KMS-11 (cell line): ENCODE measurements at regions not wholly inside any gene's neighbourhood (a gene's known extent, or its start where the extent isn't known, plus 50 kb on each side); places are given as distances from the start of the nearest gene placed in this dataset.

Source experiments
- H2AFZ ChIP-seq: fragments of 200-600 bp; sonication (generic); 2 replicates; pipeline ENCODE4 v1.6.1; 2016; ENCODE audit warnings: antibody characterized with exemption, mixed run types, low read depth
- H3K27ac ChIP-seq: fragments of 200-600 bp; sonication (generic); 2 replicates; pipeline ENCODE4 v1.6.1; 2016; ENCODE audit warnings: mild to moderate bottlenecking, mixed run types
- H3K27me3 ChIP-seq: fragments of 200-600 bp; sonication (generic); 2 replicates; pipeline ENCODE4 v1.6.1; 2017; ENCODE audit warnings: mild to moderate bottlenecking, low read depth, mixed run types, moderate library complexity; ENCODE audit not compliant: insufficient read depth
- H3K36me3 ChIP-seq: fragments of 200-600 bp; sonication (generic); 2 replicates; pipeline ENCODE4 v1.6.1; 2017; ENCODE audit warnings: mild to moderate bottlenecking, mixed run types; ENCODE audit not compliant: insufficient read depth
- H3K4me1 ChIP-seq: fragments of 200-600 bp; sonication (generic); 2 replicates; pipeline ENCODE4 v1.6.1; 2016; ENCODE audit warnings: mild to moderate bottlenecking, low read depth, mixed run types; ENCODE audit not compliant: poor library complexity, severe bottlenecking
- H3K4me2 ChIP-seq: fragments of 200-600 bp; sonication (generic); 2 replicates; pipeline ENCODE4 v1.7.0; 2016; ENCODE audit warnings: mild to moderate bottlenecking, mixed run types
- H3K4me3 ChIP-seq: fragments of 200-600 bp; sonication (generic); IDR thresholded peaks from 2 replicates; pipeline ENCODE4 v1.6.1; 2017; ENCODE audit warnings: low read depth, low read length, mixed read lengths; ENCODE audit not compliant: insufficient read depth
- H3K79me2 ChIP-seq: fragments of 200-600 bp; sonication (generic); 2 replicates; pipeline ENCODE4 v1.6.1; 2016; ENCODE audit warnings: low read depth, mixed run types; ENCODE audit not compliant: insufficient read depth
- H3K9ac ChIP-seq: fragments of 200-600 bp; sonication (generic); 2 replicates; pipeline ENCODE4 v1.6.1; 2016; ENCODE audit warnings: mild to moderate bottlenecking, mixed run types
- H4K20me1 ChIP-seq: fragments of 200-600 bp; sonication (generic); 2 replicates; pipeline ENCODE4 v1.6.1; 2016; ENCODE audit warnings: mild to moderate bottlenecking, mixed run types; ENCODE audit not compliant: insufficient read depth
- TF ChIP-seq, protein P1 (sequence below): fragments of 200-600 bp; sonication (generic); conservative IDR thresholded peaks from 2 replicates; pipeline ENCODE4 v1.6.1; 2017; ENCODE audit warnings: low read depth, mild to moderate bottlenecking, antibody characterized with exemption, low read length, moderate library complexity, mixed read lengths

DNA sequence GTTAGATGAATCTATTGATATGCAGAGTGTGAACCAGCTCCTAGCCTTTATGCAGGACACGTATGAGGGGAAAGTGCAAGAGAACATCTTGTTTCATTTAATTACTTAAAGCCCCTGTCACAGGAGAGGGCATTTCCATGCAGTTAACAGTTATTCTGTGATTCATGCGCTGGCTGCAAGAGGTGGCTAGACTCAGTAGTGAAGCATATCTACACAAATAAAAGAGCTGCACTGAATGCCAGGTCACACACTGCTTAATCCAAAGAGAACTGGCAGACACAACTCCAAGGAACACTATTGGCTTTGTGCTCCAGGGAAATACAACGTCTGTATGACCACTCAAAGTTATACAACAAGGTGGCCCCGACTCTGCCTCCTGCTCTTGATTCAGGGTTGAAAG lies 394.1 kb downstream of the C12orf75 start:
- Histone ChIP-seq H4K20me1 (no peaks in the 10 kb centered on the region), H3K4me3 (no peak overlapping the region), H2AFZ (no peak overlapping the region), H3K27ac (no peak overlapping the region), H3K4me1 (peaks cover 28% of the 10 kb centered on the region), H3K9ac (no peak overlapping the region), H3K79me2 (no peaks in the 10 kb centered on the region), H3K27me3 (no peaks in the 10 kb centered on the region), H3K4me2 (no peak overlapping the region), H3K36me3 (no peaks in the 10 kb centered on the region)
- TF ChIP-seq, protein P1, sequence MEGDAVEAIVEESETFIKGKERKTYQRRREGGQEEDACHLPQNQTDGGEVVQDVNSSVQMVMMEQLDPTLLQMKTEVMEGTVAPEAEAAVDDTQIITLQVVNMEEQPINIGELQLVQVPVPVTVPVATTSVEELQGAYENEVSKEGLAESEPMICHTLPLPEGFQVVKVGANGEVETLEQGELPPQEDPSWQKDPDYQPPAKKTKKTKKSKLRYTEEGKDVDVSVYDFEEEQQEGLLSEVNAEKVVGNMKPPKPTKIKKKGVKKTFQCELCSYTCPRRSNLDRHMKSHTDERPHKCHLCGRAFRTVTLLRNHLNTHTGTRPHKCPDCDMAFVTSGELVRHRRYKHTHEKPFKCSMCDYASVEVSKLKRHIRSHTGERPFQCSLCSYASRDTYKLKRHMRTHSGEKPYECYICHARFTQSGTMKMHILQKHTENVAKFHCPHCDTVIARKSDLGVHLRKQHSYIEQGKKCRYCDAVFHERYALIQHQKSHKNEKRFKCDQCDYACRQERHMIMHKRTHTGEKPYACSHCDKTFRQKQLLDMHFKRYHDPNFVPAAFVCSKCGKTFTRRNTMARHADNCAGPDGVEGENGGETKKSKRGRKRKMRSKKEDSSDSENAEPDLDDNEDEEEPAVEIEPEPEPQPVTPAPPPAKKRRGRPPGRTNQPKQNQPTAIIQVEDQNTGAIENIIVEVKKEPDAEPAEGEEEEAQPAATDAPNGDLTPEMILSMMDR = no peak

DNA sequence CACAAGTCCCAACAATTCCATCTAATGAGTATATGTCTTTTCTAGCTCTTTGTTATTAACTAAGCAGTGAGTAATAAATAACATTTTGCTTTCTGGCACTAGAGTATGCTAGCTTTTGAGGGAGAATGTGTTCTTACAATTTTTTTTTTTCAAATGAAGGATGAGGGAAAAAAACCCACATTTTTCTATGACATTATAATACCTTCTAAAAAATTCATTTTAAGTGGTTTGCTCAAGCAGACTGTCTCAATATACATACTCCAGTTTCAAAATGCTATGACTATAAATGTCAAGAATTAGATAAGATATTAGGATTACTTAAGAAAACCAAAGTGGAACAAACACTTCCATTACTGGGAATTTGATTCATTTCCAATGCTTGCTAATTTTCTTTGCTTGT lies 394.6 kb downstream of the C12orf75 start:
- Histone ChIP-seq H3K36me3 (no peaks in the 10 kb centered on the region), H4K20me1 (no peaks in the 10 kb centered on the region), H3K9ac (no peak overlapping the region), H3K79me2 (no peaks in the 10 kb centered on the region), H3K27ac (no peak overlapping the region), H2AFZ (no peak overlapping the region), H3K4me3 (no peak overlapping the region), H3K4me1 (peaks cover 26% of the 10 kb centered on the region), H3K4me2 (no peak overlapping the region), H3K27me3 (no peaks in the 10 kb centered on the region)
- TF ChIP-seq, protein P1 = no peak

DNA sequence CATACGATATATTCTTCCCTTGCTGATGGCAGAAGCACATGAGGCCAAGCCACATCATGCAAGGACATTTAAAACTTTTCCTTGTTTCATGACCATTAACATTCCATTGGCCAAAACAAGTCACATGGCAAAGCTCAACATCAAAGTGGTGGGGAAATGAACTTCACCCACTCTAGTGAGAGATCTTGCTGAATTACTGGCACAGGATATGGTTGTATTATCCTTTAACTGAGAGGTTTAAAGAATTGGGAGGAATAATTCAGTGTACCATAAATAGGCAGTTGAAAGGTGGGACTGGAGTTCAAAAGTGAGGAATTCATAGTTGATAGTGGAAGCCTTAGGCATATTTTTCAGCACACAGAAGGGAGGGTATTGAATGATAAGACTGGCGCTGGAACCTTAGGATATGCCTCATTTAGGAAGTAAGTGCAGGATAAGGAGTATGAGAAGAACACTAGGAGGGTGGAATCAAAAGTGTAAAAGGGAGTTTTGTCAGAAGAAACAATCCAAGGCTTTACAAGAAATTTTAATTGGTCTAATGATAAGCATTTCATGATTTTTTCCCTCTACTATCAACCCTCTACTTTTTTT lies 398.8 kb downstream of the C12orf75 start:
- H3K36me3 ChIP-seq = no peaks in the 10 kb centered on the region
- no peaks in the 10 kb centered on the region for H3K27me3 ChIP-seq
- no peaks in the 10 kb centered on the region for H3K79me2 ChIP-seq
- H3K4me3 ChIP-seq = no peak overlapping the region
- H2AFZ ChIP-seq = no peak overlapping the region
- no peak overlapping the region for H3K27ac ChIP-seq
- no peak overlapping the region for H3K4me2 ChIP-seq
- no peaks in the 10 kb centered on the region for H3K4me1 ChIP-seq
- TF ChIP-seq, protein P1 = no peak
- no peaks in the 10 kb centered on the region for H4K20me1 ChIP-seq
- no peak overlapping the region for H3K9ac ChIP-seq

DNA sequence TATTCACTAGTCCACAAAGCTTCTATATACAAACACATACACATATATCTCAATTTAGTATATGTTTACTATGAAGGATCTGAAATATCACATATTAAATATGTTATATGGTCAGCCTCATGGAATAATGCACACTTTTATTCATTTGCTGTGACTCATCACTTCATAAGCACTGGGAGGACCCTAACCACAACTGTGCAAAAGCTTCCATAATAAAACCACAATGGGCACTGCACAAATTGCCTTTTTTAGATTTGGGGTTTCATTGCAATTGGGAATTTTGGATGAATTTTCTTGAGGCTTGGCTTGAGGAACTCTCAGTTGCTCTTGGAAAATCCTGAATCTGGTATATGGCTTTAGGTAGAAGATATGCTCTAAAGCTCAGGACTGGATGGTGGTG lies 399.4 kb downstream of the C12orf75 start:
- Histone ChIP-seq H3K27me3 (no peaks in the 10 kb centered on the region), H3K79me2 (no peaks in the 10 kb centered on the region), H3K9ac (no peak overlapping the region), H3K4me2 (no peak overlapping the region), H3K4me3 (no peak overlapping the region), H3K27ac (no peak overlapping the region), H3K4me1 (no peaks in the 10 kb centered on the region), H2AFZ (no peak overlapping the region), H4K20me1 (no peaks in the 10 kb centered on the region), H3K36me3 (no peaks in the 10 kb centered on the region)
- TF ChIP-seq, protein P1 = no peak
